Femur (tissue), 1 donor: ENCODE measurements at regions not wholly inside any gene's neighbourhood (a gene's known extent, or its start where the extent isn't known, plus 50 kb on each side); places are given as distances from the start of the nearest gene placed in this dataset.

Experiments
- DNase-seq: peaks from one replicate; pipeline ENCODE4 v3.0.0-alpha.2; 2017

DNA sequence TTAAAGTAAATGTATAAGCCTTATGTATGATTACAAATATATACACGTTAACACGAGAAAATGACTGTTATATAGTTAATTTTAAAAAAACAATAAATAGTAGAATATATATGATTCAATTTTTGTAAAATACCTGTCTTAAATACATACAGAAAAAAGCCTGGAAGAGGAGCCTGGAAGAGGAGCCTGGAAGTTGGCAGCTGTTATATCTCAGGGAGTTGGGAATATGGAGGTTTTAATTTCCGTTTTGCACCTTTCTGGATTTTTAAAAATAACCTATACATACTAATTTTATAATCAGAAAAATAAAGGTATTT lies 111.6 kb downstream of the WT1 start:
- no peak for DNase-seq

DNA sequence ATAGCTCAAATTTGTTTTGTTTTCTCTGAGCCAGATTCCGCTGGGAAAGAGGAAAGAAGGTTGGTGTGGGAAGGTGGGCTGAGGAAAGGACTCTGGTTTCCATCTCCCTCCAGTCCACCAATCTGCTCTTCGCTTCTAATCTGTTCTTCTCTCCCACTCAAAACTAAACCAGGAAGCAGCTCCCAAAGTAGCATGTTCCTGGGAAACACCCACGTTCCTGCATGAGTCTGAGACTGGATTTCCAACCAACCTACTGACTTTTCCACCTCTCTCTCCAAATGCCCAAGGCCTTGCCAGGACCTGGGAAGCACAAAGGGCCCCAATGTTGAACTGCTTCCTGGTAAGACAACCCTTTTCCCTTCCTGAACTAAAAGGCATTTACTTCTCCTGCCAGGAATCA lies 110.2 kb downstream of the WT1 start:
- DNase-seq, result no peak

DNA sequence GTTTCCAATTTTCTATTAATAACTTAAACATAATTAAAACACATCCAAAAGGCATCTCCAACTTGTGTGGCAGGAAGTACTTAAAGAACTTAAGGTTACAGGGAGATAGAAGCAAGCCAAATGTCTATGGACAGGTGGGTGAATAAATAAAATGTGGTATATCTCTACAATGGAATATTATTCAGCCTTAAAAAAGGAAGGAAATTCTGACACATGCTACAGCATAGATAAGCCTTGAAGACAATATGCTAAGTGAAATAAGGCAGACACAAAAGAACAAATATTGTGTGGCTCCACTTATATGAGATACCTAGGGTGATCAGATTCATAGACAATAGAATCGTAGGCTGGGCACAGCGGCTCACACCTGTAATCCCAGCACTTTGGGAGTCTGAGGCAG lies 109.6 kb downstream of the WT1 start:
- no peak for DNase-seq

DNA sequence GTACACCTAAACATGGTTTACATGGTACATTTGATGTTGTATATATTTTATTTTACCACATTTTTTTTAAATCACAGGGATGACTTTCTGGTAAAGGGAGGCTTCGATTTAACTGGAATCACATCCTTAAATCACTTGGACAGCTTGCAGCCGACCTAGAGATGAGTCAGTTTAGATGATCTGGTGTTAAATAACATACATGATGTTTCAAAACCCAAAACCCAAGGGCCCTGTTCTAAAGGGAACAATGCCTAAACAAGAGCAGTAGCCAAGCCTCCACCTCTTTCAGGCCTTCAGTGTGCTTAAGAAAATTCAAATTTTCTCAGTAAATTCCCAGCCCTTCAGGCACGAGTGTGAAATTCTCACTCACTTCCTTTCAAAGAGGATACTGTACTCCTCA lies 108.8 kb downstream of the WT1 start:
- DNase-seq, result no peak

DNA sequence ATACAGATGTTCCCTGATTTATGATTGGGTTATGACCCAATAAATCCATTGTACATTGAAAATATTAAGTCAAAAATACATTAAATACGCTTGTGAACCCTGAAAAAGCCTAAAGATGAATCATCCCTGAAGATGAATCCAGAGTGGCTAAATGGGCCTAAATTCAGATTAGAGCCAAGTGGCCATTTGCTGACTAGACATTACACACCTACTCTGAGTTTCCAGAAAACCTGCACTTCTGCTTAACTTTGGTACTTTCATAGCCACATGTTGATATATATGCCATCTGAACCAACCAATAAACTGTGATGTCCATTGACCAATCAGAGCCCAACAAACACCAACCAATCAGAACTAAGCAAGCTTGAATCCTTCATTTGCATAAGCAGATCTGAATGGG lies 106.9 kb downstream of the WT1 start:
- no peak for DNase-seq

DNA sequence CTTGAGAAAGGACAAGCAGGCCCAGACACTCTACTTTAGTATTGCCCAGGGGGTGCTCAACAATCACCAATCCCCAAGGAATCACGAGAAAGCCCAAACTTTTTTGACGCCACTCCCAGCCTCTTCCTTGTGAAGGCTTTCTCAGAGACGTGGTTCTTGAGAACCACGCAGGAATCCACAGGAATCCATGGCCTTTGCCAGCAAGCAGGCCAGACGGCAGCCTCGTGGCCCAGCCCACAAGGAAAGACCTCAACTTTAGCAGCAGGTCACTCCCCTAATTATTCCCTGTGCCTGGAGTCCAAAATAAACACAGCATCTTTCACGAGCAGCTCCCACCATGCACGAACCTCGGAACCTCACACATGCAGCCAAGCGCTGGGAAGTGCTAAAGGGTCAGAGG lies 104.2 kb downstream of the WT1 start:
- DNase-seq, result peak; percentile 34

DNA sequence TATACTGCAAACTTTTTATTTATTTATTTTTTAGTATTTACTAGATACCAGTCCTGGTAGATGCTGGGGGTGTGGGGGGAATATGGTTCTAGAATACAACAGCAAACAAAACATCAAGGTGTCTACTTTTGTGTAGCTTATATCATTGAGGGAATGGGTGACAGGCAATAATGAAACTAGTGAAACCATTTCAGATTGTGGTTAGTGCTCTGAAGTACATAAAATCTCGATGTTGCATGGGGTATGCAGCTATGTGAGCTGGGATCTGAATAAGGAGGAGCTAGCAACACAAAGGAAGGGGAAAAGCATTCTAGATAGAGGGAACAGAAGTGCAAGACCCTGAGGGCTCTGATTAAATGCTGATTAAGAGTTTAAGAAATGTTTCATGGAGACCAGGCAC lies 103.5 kb downstream of the WT1 start:
- DNase-seq, result no peak

DNA sequence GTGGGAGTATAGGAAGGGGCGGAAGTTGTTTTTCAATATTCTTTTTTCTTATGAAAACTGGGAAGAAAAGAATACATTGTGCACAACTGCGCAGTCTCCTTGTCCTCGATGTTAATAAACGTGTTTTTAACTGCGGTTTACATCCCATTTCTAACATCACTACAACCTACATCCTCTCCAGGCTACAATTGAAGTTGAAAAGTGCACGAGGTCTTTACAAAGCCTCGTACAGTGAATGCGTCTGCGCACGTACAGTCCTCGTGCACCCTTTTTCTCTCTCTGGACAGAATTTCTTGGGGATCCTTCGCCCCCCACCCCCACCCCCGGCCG lies 102.4 kb downstream of the WT1 start:
- DNase-seq, result no peak

DNA sequence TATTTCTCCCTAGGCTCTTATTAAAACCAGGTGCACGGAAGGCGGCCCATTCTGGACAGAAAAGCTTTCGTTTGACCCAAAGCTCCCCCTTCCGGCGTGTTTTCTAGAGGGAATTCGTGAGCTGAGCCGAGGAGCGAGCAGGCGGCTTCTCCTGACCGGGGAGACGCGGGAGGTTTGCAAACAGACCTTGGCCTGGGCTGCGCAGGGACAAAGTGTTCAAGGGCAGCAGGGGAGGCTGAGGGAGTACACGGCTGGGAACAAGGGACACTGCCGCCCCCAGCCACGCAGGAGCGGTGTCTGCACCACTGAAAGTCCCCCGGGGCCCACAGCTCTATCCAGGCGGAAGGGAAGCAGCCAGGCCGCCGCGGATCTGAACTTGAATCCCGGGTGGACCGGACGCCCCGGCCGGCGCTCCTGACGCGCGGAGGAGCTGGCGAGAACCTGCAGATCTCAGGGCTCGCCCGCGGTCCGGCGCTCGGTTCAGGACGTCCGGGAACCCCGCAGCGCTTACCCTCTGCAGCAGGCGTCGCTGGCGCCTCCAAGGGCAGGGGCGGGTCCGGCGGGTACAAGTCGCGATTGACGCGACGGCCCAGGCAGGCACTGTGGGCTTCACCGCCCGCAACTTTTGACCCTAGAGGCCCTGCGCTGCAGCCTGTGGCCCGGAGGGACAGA lies 101.9 kb downstream of the WT1 start:
- peak; percentile 67 for DNase-seq

DNA sequence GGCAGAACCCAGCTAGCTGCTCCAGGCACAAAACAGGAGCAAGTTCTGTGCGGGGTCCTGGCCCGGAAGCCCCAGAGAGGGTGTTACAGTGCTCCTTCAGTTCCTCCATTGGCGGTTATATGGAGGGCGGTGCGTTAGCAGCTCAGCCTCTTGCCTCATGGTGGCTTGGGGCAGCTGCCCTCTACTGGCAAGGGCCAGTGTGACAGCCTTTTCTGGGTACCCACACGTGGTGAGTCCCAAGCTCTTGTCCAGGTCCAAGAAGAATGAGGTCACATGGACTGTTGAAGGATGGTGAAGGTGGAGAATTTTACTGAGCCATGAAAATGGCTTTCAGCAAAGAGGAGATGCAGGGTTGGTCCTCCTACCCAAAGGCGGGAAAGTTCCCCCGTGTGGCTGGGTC lies 100.5 kb downstream of the WT1 start:
- no peak for DNase-seq
